ENCODE measurements at regions not wholly inside any gene's neighbourhood (a gene's known extent, or its start where the extent isn't known, plus 50 kb on each side); places are given as distances from the start of the nearest gene placed in this dataset.
A peak's percentile ranks its signal among the peaks of the same experiment; 100 is the strongest.
"Not testable (repeated sequence)": the region's sequence is repeated elsewhere in the genome, so short reads cannot be mapped to it uniquely, and the experiment has no call there.

GRCh38 chr9:30010691-30011090, 2373.8 kb upstream of the ACO1 start:
- DNase-seq (ENCODE audit: low read depth): no peak

- DNase-seq (ENCODE audit: low read depth): no peak
Measured at GRCh38 chr9:30012622-30013021, 2371.8 kb upstream of the ACO1 start.

- DNase-seq (ENCODE audit: low read depth): no peak
Measured at GRCh38 chr9:30015073-30015472, 2369.4 kb upstream of the ACO1 start.

GRCh38 chr9:30020161-30020560, 2364.3 kb upstream of the ACO1 start:
- no peak for DNase-seq (ENCODE audit: low read depth)

- no peak for DNase-seq (ENCODE audit: low read depth)
Measured at GRCh38 chr9:30035761-30036160, 2348.7 kb upstream of the ACO1 start.

GRCh38 chr9:30036558-30036957, 2347.9 kb upstream of the ACO1 start:
- DNase-seq (ENCODE audit: low read depth): no peak

GRCh38 chr9:30039712-30040111, 2344.7 kb upstream of the ACO1 start:
- no peak for DNase-seq (ENCODE audit: low read depth)

- no peak for DNase-seq (ENCODE audit: low read depth)
Measured at GRCh38 chr9:30048396-30048795, 2336.0 kb upstream of the ACO1 start.

- DNase-seq (ENCODE audit: low read depth): no peak
Measured at GRCh38 chr9:30058463-30058862, 2326.0 kb upstream of the ACO1 start.

- DNase-seq (ENCODE audit: low read depth): no peak
Measured at GRCh38 chr9:30060976-30061375, 2323.5 kb upstream of the ACO1 start.

- DNase-seq (ENCODE audit: low read depth): no peak
Measured at GRCh38 chr9:30065888-30066287, 2318.6 kb upstream of the ACO1 start.

GRCh38 chr9:30069236-30069635, 2315.2 kb upstream of the ACO1 start:
- DNase-seq (ENCODE audit: low read depth): not testable (repeated sequence)

GRCh38 chr9:30075022-30075421, 2309.4 kb upstream of the ACO1 start:
- DNase-seq (ENCODE audit: low read depth): no peak

GRCh38 chr9:30075451-30076199, 2308.8 kb upstream of the ACO1 start:
- DNase-seq (ENCODE audit: low read depth): peak; percentile 36

GRCh38 chr9:30078195-30078594, 2306.2 kb upstream of the ACO1 start:
- DNase-seq (ENCODE audit: low read depth): no peak

- DNase-seq (ENCODE audit: low read depth): no peak
Measured at GRCh38 chr9:30089428-30089827, 2295.0 kb upstream of the ACO1 start.

GRCh38 chr9:30103647-30104394, 2280.6 kb upstream of the ACO1 start:
- DNase-seq (ENCODE audit: low read depth): no peak

- not testable (repeated sequence) for DNase-seq (ENCODE audit: low read depth)
Measured at GRCh38 chr9:30107134-30107533, 2277.3 kb upstream of the ACO1 start.

GRCh38 chr9:30116673-30117217, 2267.7 kb upstream of the ACO1 start:
- DNase-seq (ENCODE audit: low read depth): no peak

GRCh38 chr9:30120666-30121065, 2263.8 kb upstream of the ACO1 start:
- no peak for DNase-seq (ENCODE audit: low read depth)

GRCh38 chr9:30121611-30122010, 2262.8 kb upstream of the ACO1 start:
- DNase-seq (ENCODE audit: low read depth): no peak

- DNase-seq (ENCODE audit: low read depth): no peak
Measured at GRCh38 chr9:30125881-30126280, 2258.6 kb upstream of the ACO1 start.

- DNase-seq (ENCODE audit: low read depth): no peak
Measured at GRCh38 chr9:30127371-30127770, 2257.1 kb upstream of the ACO1 start.
